GM12878 (cell line): ENCODE measurements at regions not wholly inside any gene's neighbourhood (a gene's known extent, or its start where the extent isn't known, plus 50 kb on each side); places are given as distances from the start of the nearest gene placed in this dataset.

ENCODE experiments used
- ATAC-seq: fragments of 200-7000 bp; cut with Tn5 transposase; 3 replicates; pipeline ENCODE4 v1.9.1; 2020; ENCODE audit warnings: mild to moderate bottlenecking, moderate library complexity
- BruUV-seq: library from RNA; stranded (reverse); fragments of 400-500 nt; replicated peaks from 2 replicates; lab custom pipeline; 2021; lab: Mats Ljungman, UMichigan
- CTCF ChIA-PET: fragments of 300-600 bp; sonication (Branson Sonifier 250); formaldehyde crosslinking; extraction: SDS; loops from one replicate; lab custom pipeline; 2021; ENCODE audit warnings: inconsistent platforms; lab: Yijun Ruan, JAX
- POLR2A ChIA-PET: fragments of 350-600 bp; formaldehyde crosslinking; extraction: SDS; loops from one replicate; lab custom pipeline; 2021; ENCODE audit warnings: inconsistent platforms; lab: Charles Lee
- RAD21 ChIA-PET: fragments of 300-600 bp; sonication (Branson Sonifier 250); formaldehyde crosslinking; loops from one replicate; lab custom pipeline; 2023; ENCODE audit warnings: antibody characterized with exemption; ENCODE audit not compliant: unreplicated experiment; lab: Charles Lee
- SMC1A ChIA-PET: fragments of 300-600 bp; sonication (Branson Sonifier 250); formaldehyde crosslinking; loops from one replicate; lab custom pipeline; 2023; ENCODE audit not compliant: unreplicated experiment, uncharacterized antibody; lab: Charles Lee
- DNase-seq: peaks from one replicate; pipeline ENCODE4 v3.0.0-alpha.2; 2011; ENCODE audit warnings: low read depth, low spot score
- FAIRE-seq: peaks from 3 replicates; lab custom pipeline; 2011; peaks lifted over from hg19 to GRCh38; lab: Jason Lieb, UNC
- H2AFZ ChIP-seq: 2 replicates; pipeline ENCODE4 v1.6.0; 2011; ENCODE audit warnings: low read depth, low read length, control low read depth; ENCODE audit not compliant: control insufficient read depth
- H3K27ac ChIP-seq: 2 replicates; pipeline ENCODE4 v1.5.1; 2011; ENCODE audit warnings: control low read depth; ENCODE audit not compliant: control insufficient read depth, insufficient read depth
- H3K27me3 ChIP-seq, 2 experiments: replicated peaks in 1 of 2; 2 replicates each; pipeline versions ENCODE4 v1.6.0 to v1.6.1; 2011; ENCODE audit warnings: low read length in 1 of 2; ENCODE audit not compliant: control insufficient read depth in 2 of 2, insufficient read depth in 2 of 2
- H3K36me3 ChIP-seq, 2 experiments: 2 replicates each; pipeline ENCODE4 v1.5.1; 2011; ENCODE audit warnings: low read length in 1 of 2; ENCODE audit not compliant: control insufficient read depth in 2 of 2, insufficient read depth in 2 of 2
- H3K4me1 ChIP-seq: 2 replicates; pipeline ENCODE4 v1.6.1; 2011; ENCODE audit warnings: mild to moderate bottlenecking, low read length, moderate library complexity, mixed read lengths; ENCODE audit not compliant: control insufficient read depth, insufficient read depth
- H3K4me2 ChIP-seq: 2 replicates; pipeline ENCODE4 v1.6.0; 2011; ENCODE audit warnings: control low read depth; ENCODE audit not compliant: control insufficient read depth, insufficient read depth
- H3K4me3 ChIP-seq: fragments of 200-600 bp; sonication (generic); 2 replicates; pipeline ENCODE4 v1.5.1; 2016
- H3K79me2 ChIP-seq: 2 replicates; pipeline ENCODE4 v1.6.0; 2011; ENCODE audit warnings: low read length; ENCODE audit not compliant: control insufficient read depth, insufficient read depth
- H3K9ac ChIP-seq: 2 replicates; pipeline ENCODE4 v1.8.0; 2011; ENCODE audit warnings: low read length, control low read depth, mixed read lengths; ENCODE audit not compliant: control insufficient read depth, insufficient read depth
- H3K9me3 ChIP-seq: replicated peaks from 3 replicates; pipeline ENCODE4 v1.5.1; 2011; ENCODE audit warnings: mild to moderate bottlenecking, low read length; ENCODE audit not compliant: control insufficient read depth, insufficient read depth
- H4K20me1 ChIP-seq: 2 replicates; pipeline ENCODE4 v1.6.0; 2011; ENCODE audit not compliant: control insufficient read depth, insufficient read depth
- BHLHE40 ChIP-seq, 2 experiments: fragments of 450-650 bp in 1 of 2; IDR thresholded peaks; 2 replicates each; pipeline ENCODE4 v1.6.1; 2011 to 2017; ENCODE audit warnings: low read depth in 2 of 2, borderline replicate concordance in 1 of 2, improper control_type of control experiment in 1 of 2, low read length in 1 of 2, mild to moderate bottlenecking in 1 of 2
- CREB1 ChIP-seq: IDR thresholded peaks from 2 replicates; pipeline ENCODE4 v1.6.1; 2012; ENCODE audit warnings: low read depth, mild to moderate bottlenecking, inconsistent platforms
- CREM ChIP-seq: IDR thresholded peaks from 2 replicates; pipeline ENCODE4 v1.6.1; 2014; ENCODE audit warnings: antibody characterized with exemption, low read depth
- HDAC2 ChIP-seq: fragments of 200-600 bp; sonication (generic); IDR thresholded peaks from 2 replicates; pipeline ENCODE4 v1.6.1; 2017
- HDAC6 ChIP-seq: fragments of 200-600 bp; sonication (generic); IDR thresholded peaks from one replicate; pipeline ENCODE4 v1.8.0; 2017; ENCODE audit warnings: antibody characterized with exemption; ENCODE audit not compliant: unreplicated experiment
- HDGF ChIP-seq: fragments of 450-650 bp; IDR thresholded peaks from 2 replicates; pipeline ENCODE4 v1.6.1; 2016; ENCODE audit warnings: antibody characterized with exemption
- KDM1A ChIP-seq: fragments of 200-600 bp; sonication (generic); IDR thresholded peaks from 2 replicates; pipeline ENCODE4 v1.6.1; 2016; ENCODE audit warnings: borderline replicate concordance
- MEF2A ChIP-seq: IDR thresholded peaks from 2 replicates; pipeline ENCODE4 v1.6.1; 2011; ENCODE audit warnings: low read depth, mild to moderate bottlenecking, low read length, moderate library complexity; ENCODE audit not compliant: insufficient read depth
- POLR2AphosphoS5 ChIP-seq: IDR thresholded peaks from 2 replicates; pipeline ENCODE4 v1.6.1; 2011; ENCODE audit warnings: mild to moderate bottlenecking, low read length, inconsistent platforms
- RELA ChIP-seq: fragments of 450-650 bp; IDR thresholded peaks from 2 replicates; pipeline ENCODE4 v1.8.0; 2014; ENCODE audit warnings: borderline replicate concordance; ENCODE audit not compliant: partially characterized antibody
- SMAD1 ChIP-seq: fragments of 450-650 bp; IDR thresholded peaks from 2 replicates; pipeline ENCODE4 v1.6.1; 2018; ENCODE audit warnings: mild to moderate bottlenecking, low read depth; ENCODE audit not compliant: partially characterized antibody
- SP1 ChIP-seq: IDR thresholded peaks from one replicate; pipeline ENCODE4 v1.6.1; 2011; ENCODE audit warnings: low read depth, low read length
- YY1 ChIP-seq: IDR thresholded peaks from 2 replicates; pipeline ENCODE4 v1.6.1; 2011; ENCODE audit warnings: low read depth, mild to moderate bottlenecking, low read length
- WGBS: methylation state at CpG from one replicate; pipeline ENCODE4 v1.1.6; 2016; ENCODE audit warnings: low lambda C conversion rate; ENCODE audit not compliant: insufficient replicate concordance, insufficient coverage; ENCODE audit errors: missing lambda C conversion rate; 5-methylcytosine and 5-hydroxymethylcytosine counted together
- in situ Hi-C: fragments of 300-500 bp; cut with MboI; formaldehyde crosslinking; loops from 9 replicates; pipeline ENCODE4 v1.14.3; 2018; ENCODE audit warnings: mixed read lengths
- intact Hi-C: fragments of 100-400 bp; cut with micrococcal nuclease; formaldehyde crosslinking; loops from one replicate; pipeline ENCODE4 v1.14.2; 2022; ENCODE audit not compliant: unreplicated experiment
- TF ChIP-seq, protein P1 (sequence below): fragments of 450-650 bp; formaldehyde crosslinking; IDR thresholded peaks from 2 replicates; pipeline ENCODE4 v1.4.0; 2020; ENCODE audit warnings: mild to moderate bottlenecking, moderate library complexity
- TF ChIP-seq, protein P2 (sequence below): fragments of 450-650 bp; IDR thresholded peaks from 2 replicates; pipeline ENCODE4 v1.6.1; 2016; ENCODE audit warnings: mild to moderate bottlenecking
- TF ChIP-seq, protein P3 (sequence below): fragments of 450-650 bp; IDR thresholded peaks from 2 replicates; pipeline ENCODE4 v1.6.1; 2014; ENCODE audit warnings: mild to moderate bottlenecking

DNA sequence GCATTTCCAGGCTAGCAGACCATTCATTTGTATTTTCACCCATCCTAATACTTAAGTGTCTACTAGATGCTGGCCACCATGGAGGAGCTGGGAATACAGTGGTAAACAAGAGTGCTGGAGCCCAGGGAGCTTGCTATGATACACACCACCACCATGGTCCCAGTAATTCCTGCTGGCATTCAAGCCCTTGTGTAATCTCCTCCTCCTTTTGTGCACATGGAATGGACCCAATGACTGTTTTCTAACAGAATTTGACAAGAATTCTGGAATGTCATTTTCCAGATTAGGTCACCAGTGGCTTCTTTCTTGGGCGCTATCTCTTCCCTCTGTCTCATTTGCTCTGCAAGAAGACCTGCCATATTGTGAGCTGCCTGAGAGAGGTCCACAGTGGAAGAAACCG lies 552.0 kb downstream of the C6orf118 start:
- H3K27me3 ChIP-seq, result no peaks in the 10 kb centered on the region
- ChIA-PET SMC1A (no interaction called here), POLR2A (no interaction called here), CTCF (no interaction called here), RAD21 (no interaction called here)
- no peaks in the 10 kb centered on the region for H3K4me1 ChIP-seq
- H3K9ac ChIP-seq, result no peak overlapping the region
- H3K4me2 ChIP-seq, result no peak overlapping the region
- no peaks in the 10 kb centered on the region for H3K36me3 ChIP-seq
- H3K27ac ChIP-seq, result no peak overlapping the region
- DNase-seq, result no peak
- in situ Hi-C loops (no loop called here), intact Hi-C loops (no loop called here)
- H3K79me2 ChIP-seq, result no peaks in the 10 kb centered on the region
- TF ChIP-seq MEF2A, result no peak
- TF ChIP-seq, protein P1, sequence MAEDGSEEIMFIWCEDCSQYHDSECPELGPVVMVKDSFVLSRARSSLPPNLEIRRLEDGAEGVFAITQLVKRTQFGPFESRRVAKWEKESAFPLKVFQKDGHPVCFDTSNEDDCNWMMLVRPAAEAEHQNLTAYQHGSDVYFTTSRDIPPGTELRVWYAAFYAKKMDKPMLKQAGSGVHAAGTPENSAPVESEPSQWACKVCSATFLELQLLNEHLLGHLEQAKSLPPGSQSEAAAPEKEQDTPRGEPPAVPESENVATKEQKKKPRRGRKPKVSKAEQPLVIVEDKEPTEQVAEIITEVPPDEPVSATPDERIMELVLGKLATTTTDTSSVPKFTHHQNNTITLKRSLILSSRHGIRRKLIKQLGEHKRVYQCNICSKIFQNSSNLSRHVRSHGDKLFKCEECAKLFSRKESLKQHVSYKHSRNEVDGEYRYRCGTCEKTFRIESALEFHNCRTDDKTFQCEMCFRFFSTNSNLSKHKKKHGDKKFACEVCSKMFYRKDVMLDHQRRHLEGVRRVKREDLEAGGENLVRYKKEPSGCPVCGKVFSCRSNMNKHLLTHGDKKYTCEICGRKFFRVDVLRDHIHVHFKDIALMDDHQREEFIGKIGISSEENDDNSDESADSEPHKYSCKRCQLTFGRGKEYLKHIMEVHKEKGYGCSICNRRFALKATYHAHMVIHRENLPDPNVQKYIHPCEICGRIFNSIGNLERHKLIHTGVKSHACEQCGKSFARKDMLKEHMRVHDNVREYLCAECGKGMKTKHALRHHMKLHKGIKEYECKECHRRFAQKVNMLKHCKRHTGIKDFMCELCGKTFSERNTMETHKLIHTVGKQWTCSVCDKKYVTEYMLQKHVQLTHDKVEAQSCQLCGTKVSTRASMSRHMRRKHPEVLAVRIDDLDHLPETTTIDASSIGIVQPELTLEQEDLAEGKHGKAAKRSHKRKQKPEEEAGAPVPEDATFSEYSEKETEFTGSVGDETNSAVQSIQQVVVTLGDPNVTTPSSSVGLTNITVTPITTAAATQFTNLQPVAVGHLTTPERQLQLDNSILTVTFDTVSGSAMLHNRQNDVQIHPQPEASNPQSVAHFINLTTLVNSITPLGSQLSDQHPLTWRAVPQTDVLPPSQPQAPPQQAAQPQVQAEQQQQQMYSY, result no peak
- no peak for TF ChIP-seq BHLHE40 (IDR thresholded peaks at IDR 0.05; ENCODE audit: borderline replicate concordance in 1 of 2, low read depth in 2 of 2, low read length in 1 of 2)
- TF ChIP-seq SP1, result no peak
- no peak for TF ChIP-seq POLR2AphosphoS5
- no peak for TF ChIP-seq KDM1A
- no peak for TF ChIP-seq YY1
- no peak for TF ChIP-seq HDAC6
- no peak for TF ChIP-seq CREB1
- TF ChIP-seq RELA, result no peak
- TF ChIP-seq CREM, result no peak
- TF ChIP-seq SMAD1, result no peak
- no peak for TF ChIP-seq HDAC2
- no peak for TF ChIP-seq HDGF
- TF ChIP-seq, protein P2, sequence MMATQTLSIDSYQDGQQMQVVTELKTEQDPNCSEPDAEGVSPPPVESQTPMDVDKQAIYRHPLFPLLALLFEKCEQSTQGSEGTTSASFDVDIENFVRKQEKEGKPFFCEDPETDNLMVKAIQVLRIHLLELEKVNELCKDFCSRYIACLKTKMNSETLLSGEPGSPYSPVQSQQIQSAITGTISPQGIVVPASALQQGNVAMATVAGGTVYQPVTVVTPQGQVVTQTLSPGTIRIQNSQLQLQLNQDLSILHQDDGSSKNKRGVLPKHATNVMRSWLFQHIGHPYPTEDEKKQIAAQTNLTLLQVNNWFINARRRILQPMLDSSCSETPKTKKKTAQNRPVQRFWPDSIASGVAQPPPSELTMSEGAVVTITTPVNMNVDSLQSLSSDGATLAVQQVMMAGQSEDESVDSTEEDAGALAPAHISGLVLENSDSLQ, result no peak
- TF ChIP-seq, protein P3, sequence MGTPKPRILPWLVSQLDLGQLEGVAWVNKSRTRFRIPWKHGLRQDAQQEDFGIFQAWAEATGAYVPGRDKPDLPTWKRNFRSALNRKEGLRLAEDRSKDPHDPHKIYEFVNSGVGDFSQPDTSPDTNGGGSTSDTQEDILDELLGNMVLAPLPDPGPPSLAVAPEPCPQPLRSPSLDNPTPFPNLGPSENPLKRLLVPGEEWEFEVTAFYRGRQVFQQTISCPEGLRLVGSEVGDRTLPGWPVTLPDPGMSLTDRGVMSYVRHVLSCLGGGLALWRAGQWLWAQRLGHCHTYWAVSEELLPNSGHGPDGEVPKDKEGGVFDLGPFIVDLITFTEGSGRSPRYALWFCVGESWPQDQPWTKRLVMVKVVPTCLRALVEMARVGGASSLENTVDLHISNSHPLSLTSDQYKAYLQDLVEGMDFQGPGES, result no peak
- BruUV-seq, result no TSS peak
- H3K9me3 ChIP-seq, result no peaks in the 10 kb centered on the region
- FAIRE-seq, result no peak
- no peak overlapping the region for H2AFZ ChIP-seq
- no peak for ATAC-seq
- WGBS, result 5% methylated on average over 2 of the region's 2 CpGs
- H3K4me3 ChIP-seq, result no peak overlapping the region
- H4K20me1 ChIP-seq, result no peaks in the 10 kb centered on the region
